HCT116 (cell line): ENCODE measurements at regions not wholly inside any gene's neighbourhood (a gene's known extent, or its start where the extent isn't known, plus 50 kb on each side); places are given as distances from the start of the nearest gene placed in this dataset.

Source experiments
- ATAC-seq: fragments of 200-7000 bp; cut with Tn5 transposase; 2 replicates; pipeline ENCODE4 v1.9.1; 2020; ENCODE audit warnings: mild to moderate bottlenecking, moderate library complexity
- BruUV-seq: library from RNA; stranded (reverse); fragments of 400-500 nt; replicated peaks from 2 replicates; lab custom pipeline; 2021; lab: Mats Ljungman, UMichigan
- CTCF ChIA-PET: fragments of 300-600 bp; sonication (Branson Sonifier 250); formaldehyde crosslinking; loops from one replicate; lab custom pipeline; 2021; ENCODE audit warnings: antibody characterized with exemption; lab: Charles Lee
- POLR2A ChIA-PET: fragments of 300-600, 350-600 bp; sonication (Branson Sonifier 250); formaldehyde crosslinking; loops from one replicate; lab custom pipeline; 2021; ENCODE audit warnings: antibody characterized with exemption; lab: Charles Lee
- RAD21 ChIA-PET, 2 experiments: fragments of 300-600 bp; sonication (Branson Sonifier 250); formaldehyde crosslinking; loops; one replicate each; lab custom pipeline; 2023; ENCODE audit warnings: low total read pairs in 2 of 2; ENCODE audit not compliant: uncharacterized antibody in 2 of 2, unreplicated experiment in 2 of 2, low non-redundant PET in 1 of 2; lab: Charles Lee
- DNase-seq: peaks from one replicate; pipeline ENCODE4 v3.0.0-alpha.2; 2010; ENCODE audit warnings: low read depth, low spot score
- H2AFZ ChIP-seq: fragments of 200-600 bp; shearing (Covaris generic), sonication (generic); 2 replicates; pipeline ENCODE4 v1.6.1; 2017; ENCODE audit warnings: low read depth, mixed run types, mixed read lengths, antibody characterized with exemption, low read length; ENCODE audit not compliant: poor library complexity, severe bottlenecking
- H3K27ac ChIP-seq: 2 replicates; pipeline ENCODE4 v1.5.1; 2012; ENCODE audit warnings: low read depth, low read length
- H3K27me3 ChIP-seq: fragments of 200-600 bp; sonication (generic); 2 replicates; pipeline ENCODE4 v1.6.1; 2016; ENCODE audit warnings: mixed run types, low read length, mixed read lengths; ENCODE audit not compliant: insufficient read depth
- H3K36me3 ChIP-seq, 2 experiments: fragments of 200-500 bp in 1 of 2; fragments of 200-600 bp in 1 of 2; sonication (Bioruptor generic) in 1 of 2; sonication (generic) in 1 of 2; 2 replicates each; pipeline versions ENCODE4 v1.5.1 to v1.6.1; 2014 to 2016; ENCODE audit warnings: low read length in 2 of 2, inconsistent platforms in 1 of 2, mixed read lengths in 1 of 2, mixed run types in 1 of 2; ENCODE audit not compliant: insufficient read depth in 2 of 2, control insufficient read depth in 1 of 2
- H3K4me1 ChIP-seq, 2 experiments: fragments of 200-600 bp in 1 of 2; sonication (generic) in 1 of 2; 2 replicates each; pipeline versions ENCODE4 v1.5.1 to v1.6.1; 2012 to 2017; ENCODE audit warnings: low read length in 2 of 2, inconsistent platforms in 1 of 2, mild to moderate bottlenecking in 1 of 2, mixed read lengths in 1 of 2, mixed run types in 1 of 2, moderate library complexity in 1 of 2; ENCODE audit not compliant: insufficient read depth in 2 of 2, control insufficient read depth in 1 of 2
- H3K4me2 ChIP-seq: fragments of 200-600 bp; sonication (generic); 2 replicates; pipeline ENCODE4 v1.6.1; 2017; ENCODE audit warnings: mixed run types, low read length, mixed read lengths
- H3K4me3 ChIP-seq, 2 experiments: fragments of 200-600 bp in 1 of 2; sonication (generic) in 1 of 2; replicated peaks in 1 of 2; 2 replicates each; pipeline ENCODE4 v1.5.1; 2011 to 2016; ENCODE audit warnings: low read length in 2 of 2, control low read depth in 1 of 2, low read depth in 1 of 2, mild to moderate bottlenecking in 1 of 2, mixed read lengths in 1 of 2, mixed run types in 1 of 2
- H3K79me2 ChIP-seq: fragments of 200-600 bp; sonication (generic); 2 replicates; pipeline ENCODE4 v1.6.1; 2017; ENCODE audit warnings: mild to moderate bottlenecking, mixed run types, low read length, moderate library complexity, mixed read lengths; ENCODE audit not compliant: insufficient read depth
- H3K9ac ChIP-seq: fragments of 200-600 bp; sonication (generic); 2 replicates; pipeline ENCODE4 v1.6.1; 2016; ENCODE audit warnings: low read length, mixed read lengths
- H3K9me2 ChIP-seq: fragments of 200-600 bp; sonication (generic), shearing (Covaris generic); 2 replicates; pipeline ENCODE4 v1.6.1; 2017; ENCODE audit warnings: mixed run types, mild to moderate bottlenecking, moderate library complexity; ENCODE audit not compliant: insufficient read depth
- H3K9me3 ChIP-seq, 2 experiments: fragments of 200-500 bp in 1 of 2; fragments of 200-600 bp in 1 of 2; sonication (Bioruptor generic) in 1 of 2; sonication (generic) in 1 of 2; 2 replicates each; pipeline ENCODE4 v1.6.1; 2014 to 2017; ENCODE audit warnings: low read length in 2 of 2, mixed read lengths in 2 of 2, inconsistent platforms in 1 of 2, low read depth in 1 of 2, mild to moderate bottlenecking in 1 of 2, mixed run types in 1 of 2, moderate library complexity in 1 of 2; ENCODE audit not compliant: control insufficient read depth in 1 of 2, insufficient read depth in 1 of 2
- H4K20me1 ChIP-seq: fragments of 200-600 bp; sonication (generic), shearing (Covaris generic); 2 replicates; pipeline ENCODE4 v1.6.1; 2017; ENCODE audit warnings: mixed run types, mild to moderate bottlenecking, moderate library complexity; ENCODE audit not compliant: insufficient read depth
- CBX3 ChIP-seq: IDR thresholded peaks from 2 replicates; pipeline ENCODE4 v1.6.1; 2012; ENCODE audit warnings: low read depth
- CEBPB ChIP-seq: IDR thresholded peaks from 2 replicates; pipeline ENCODE4 v1.6.1; 2012; ENCODE audit warnings: low read depth
- POLR2A ChIP-seq: IDR thresholded peaks from 2 replicates; pipeline ENCODE4 v1.7.0; 2011; ENCODE audit warnings: borderline replicate concordance; ENCODE audit not compliant: insufficient read depth, insufficient read length; ENCODE audit errors: extremely low read depth
- RAD21 ChIP-seq: IDR thresholded peaks from 2 replicates; pipeline ENCODE4 v1.6.1; 2012; ENCODE audit warnings: low read depth, mild to moderate bottlenecking
- SIN3A ChIP-seq: IDR thresholded peaks from 2 replicates; pipeline ENCODE4 v1.6.1; 2012; ENCODE audit warnings: low read depth
- TCF7L2 ChIP-seq: IDR thresholded peaks from 2 replicates; pipeline ENCODE4 v1.7.0; 2011; ENCODE audit warnings: borderline replicate concordance, inconsistent platforms; ENCODE audit not compliant: insufficient read depth, insufficient read length; ENCODE audit errors: extremely low read depth
- YY1 ChIP-seq: IDR thresholded peaks from 2 replicates; pipeline ENCODE4 v1.6.1; 2011; ENCODE audit warnings: low read length, low read depth, moderate library complexity, mild to moderate bottlenecking; ENCODE audit not compliant: insufficient replicate concordance; ENCODE audit errors: extremely low read depth
- ZFX ChIP-seq: fragments of 450-650 bp; IDR thresholded peaks from 2 replicates; pipeline ENCODE4 v1.6.1; 2017
- intact Hi-C: fragments of 100-400 bp; cut with micrococcal nuclease; formaldehyde crosslinking; loops from 2 replicates; pipeline ENCODE4 v1.10.0; 2022
- TF ChIP-seq, protein P1 (sequence below): IDR thresholded peaks from 2 replicates; pipeline ENCODE4 v1.6.1; 2012
- TF ChIP-seq, protein P2 (sequence below), 3 experiments: fragments of 200-600 bp in 1 of 3; sonication (generic) in 1 of 3; IDR thresholded peaks in 2 of 3; conservative IDR thresholded peaks in 1 of 3; 2 replicates each; pipeline ENCODE4 v1.5.1; 2012 to 2017; ENCODE audit warnings: low read depth in 2 of 3, low read length in 2 of 3, antibody characterized with exemption in 1 of 3, borderline replicate concordance in 1 of 3, control low read depth in 1 of 3, mild to moderate bottlenecking in 1 of 3, mixed read lengths in 1 of 3, mixed run types in 1 of 3, moderate library complexity in 1 of 3; ENCODE audit not compliant: insufficient read depth in 1 of 3
- TF ChIP-seq, protein P3 (sequence below): IDR thresholded peaks from 2 replicates; pipeline ENCODE4 v1.6.1; 2012

DNA sequence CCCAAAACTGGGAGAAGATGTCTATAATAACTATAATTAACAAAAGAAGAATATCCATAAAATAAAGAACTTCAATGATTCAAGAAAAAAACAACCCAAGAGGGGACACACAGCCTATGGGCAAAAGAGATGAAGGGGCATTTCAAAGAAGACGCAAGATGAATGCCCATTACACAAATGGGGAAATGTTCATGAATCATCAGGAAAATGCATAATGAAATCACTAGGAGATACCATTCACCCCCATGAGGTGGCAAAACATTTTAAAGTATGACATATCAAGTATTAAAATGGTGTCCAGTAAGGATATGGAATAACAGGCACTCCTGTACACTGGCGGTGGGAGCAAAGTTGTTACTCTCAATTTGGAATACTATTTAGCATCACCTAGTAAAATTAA lies 183.3 kb downstream of the TXNL1 start:
- Histone ChIP-seq H3K27ac (no peak overlapping the region), H2AFZ (no peak overlapping the region), H3K9me2 (no peaks in the 10 kb centered on the region), H3K36me3 (no peaks in the 10 kb centered on the region), H3K4me2 (no peak overlapping the region), H3K4me1 (no peaks in the 10 kb centered on the region), H3K9me3 (no peaks in the 10 kb centered on the region), H4K20me1 (no peaks in the 10 kb centered on the region), H3K4me3 (no peak overlapping the region), H3K9ac (no peak overlapping the region), H3K79me2 (no peaks in the 10 kb centered on the region), H3K27me3 (no peaks in the 10 kb centered on the region; the same call in 1 of the 2 replicates)
- POLR2A ChIA-PET, result no interaction called here
- no TSS peak for BruUV-seq
- ATAC-seq (no peak), DNase-seq (no peak)
- TF ChIP-seq CBX3 (no peak), SIN3A (no peak), POLR2A (no peak), ZFX (no peak), RAD21 (no peak), TCF7L2 (no peak), CEBPB (no peak), YY1 (no peak)
- TF ChIP-seq, protein P1, sequence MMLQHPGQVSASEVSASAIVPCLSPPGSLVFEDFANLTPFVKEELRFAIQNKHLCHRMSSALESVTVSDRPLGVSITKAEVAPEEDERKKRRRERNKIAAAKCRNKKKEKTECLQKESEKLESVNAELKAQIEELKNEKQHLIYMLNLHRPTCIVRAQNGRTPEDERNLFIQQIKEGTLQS, result no peak
- TF ChIP-seq, protein P2, sequence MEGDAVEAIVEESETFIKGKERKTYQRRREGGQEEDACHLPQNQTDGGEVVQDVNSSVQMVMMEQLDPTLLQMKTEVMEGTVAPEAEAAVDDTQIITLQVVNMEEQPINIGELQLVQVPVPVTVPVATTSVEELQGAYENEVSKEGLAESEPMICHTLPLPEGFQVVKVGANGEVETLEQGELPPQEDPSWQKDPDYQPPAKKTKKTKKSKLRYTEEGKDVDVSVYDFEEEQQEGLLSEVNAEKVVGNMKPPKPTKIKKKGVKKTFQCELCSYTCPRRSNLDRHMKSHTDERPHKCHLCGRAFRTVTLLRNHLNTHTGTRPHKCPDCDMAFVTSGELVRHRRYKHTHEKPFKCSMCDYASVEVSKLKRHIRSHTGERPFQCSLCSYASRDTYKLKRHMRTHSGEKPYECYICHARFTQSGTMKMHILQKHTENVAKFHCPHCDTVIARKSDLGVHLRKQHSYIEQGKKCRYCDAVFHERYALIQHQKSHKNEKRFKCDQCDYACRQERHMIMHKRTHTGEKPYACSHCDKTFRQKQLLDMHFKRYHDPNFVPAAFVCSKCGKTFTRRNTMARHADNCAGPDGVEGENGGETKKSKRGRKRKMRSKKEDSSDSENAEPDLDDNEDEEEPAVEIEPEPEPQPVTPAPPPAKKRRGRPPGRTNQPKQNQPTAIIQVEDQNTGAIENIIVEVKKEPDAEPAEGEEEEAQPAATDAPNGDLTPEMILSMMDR (IDR thresholded peaks at IDR 0.05 in 2 of 3, conservative IDR thresholded peaks at IDR 0.05 in 1 of 3; ENCODE audit: borderline replicate concordance in 1 of 3, insufficient read depth in 1 of 3, low read depth in 2 of 3, low read length in 2 of 3), result no peak
- TF ChIP-seq, protein P3, sequence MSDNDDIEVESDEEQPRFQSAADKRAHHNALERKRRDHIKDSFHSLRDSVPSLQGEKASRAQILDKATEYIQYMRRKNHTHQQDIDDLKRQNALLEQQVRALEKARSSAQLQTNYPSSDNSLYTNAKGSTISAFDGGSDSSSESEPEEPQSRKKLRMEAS, result no peak
- CTCF ChIA-PET, result no interaction called here
- RAD21 ChIA-PET, result no interaction called here
- intact Hi-C loops, result no loop called here
